B cell (primary cell): ENCODE measurements at regions not wholly inside any gene's neighbourhood (a gene's known extent, or its start where the extent isn't known, plus 50 kb on each side); places are given as distances from the start of the nearest gene placed in this dataset.

Experiments
- EZH2 ChIP-seq: IDR thresholded peaks from 2 replicates; pipeline ENCODE4 v1.6.1; 2012; ENCODE audit warnings: borderline replicate concordance, low read depth, mild to moderate bottlenecking, moderate library complexity, low read length; ENCODE audit not compliant: insufficient read depth, poor library complexity, severe bottlenecking
- TF ChIP-seq, protein P1 (sequence below): fragments of 200-600 bp; IDR thresholded peaks from one replicate; pipeline ENCODE4 v1.8.0; 2022; ENCODE audit warnings: antibody characterized with exemption, mild to moderate bottlenecking

DNA sequence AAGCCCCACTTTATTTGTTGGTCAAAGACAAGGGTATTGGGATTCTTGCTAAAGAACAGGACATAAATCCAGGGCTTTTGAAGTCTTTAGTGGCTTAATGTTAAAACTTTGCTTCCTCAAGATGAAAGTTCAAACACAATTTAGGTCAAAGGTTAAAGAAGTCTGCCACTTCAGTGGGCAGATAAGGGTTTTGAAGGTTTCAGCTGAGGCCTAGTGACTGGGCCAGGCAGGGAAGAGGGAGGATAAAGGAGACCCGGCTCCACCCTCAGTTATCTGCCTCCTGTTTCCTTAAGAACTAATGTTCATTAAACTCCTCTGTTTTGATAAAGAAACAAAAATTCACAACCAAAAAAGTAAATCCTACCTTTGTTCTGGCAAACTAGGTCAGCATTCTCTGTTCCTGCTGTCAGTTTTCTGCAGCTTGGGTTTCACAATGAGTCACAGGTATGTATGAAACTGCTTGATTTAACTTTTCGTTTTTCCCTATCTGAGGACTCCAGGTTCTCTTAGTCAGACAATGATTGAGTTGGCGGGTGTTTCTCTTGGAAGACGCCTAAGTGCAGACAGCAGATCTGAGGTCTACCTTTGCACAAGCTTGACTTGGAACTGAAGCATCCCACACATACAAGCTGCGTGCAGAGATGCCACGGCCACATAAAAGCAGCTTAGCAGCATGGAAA is 208.3 kb downstream of the EXOC5 start:
- TF ChIP-seq, protein P1, sequence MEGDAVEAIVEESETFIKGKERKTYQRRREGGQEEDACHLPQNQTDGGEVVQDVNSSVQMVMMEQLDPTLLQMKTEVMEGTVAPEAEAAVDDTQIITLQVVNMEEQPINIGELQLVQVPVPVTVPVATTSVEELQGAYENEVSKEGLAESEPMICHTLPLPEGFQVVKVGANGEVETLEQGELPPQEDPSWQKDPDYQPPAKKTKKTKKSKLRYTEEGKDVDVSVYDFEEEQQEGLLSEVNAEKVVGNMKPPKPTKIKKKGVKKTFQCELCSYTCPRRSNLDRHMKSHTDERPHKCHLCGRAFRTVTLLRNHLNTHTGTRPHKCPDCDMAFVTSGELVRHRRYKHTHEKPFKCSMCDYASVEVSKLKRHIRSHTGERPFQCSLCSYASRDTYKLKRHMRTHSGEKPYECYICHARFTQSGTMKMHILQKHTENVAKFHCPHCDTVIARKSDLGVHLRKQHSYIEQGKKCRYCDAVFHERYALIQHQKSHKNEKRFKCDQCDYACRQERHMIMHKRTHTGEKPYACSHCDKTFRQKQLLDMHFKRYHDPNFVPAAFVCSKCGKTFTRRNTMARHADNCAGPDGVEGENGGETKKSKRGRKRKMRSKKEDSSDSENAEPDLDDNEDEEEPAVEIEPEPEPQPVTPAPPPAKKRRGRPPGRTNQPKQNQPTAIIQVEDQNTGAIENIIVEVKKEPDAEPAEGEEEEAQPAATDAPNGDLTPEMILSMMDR, result no peak
- TF ChIP-seq EZH2, result no peak
